Ectodermal cell (in vitro differentiated cells): ENCODE measurements at regions not wholly inside any gene's neighbourhood (a gene's known extent, or its start where the extent isn't known, plus 50 kb on each side); places are given as distances from the start of the nearest gene placed in this dataset.
"Not testable (repeated sequence)": the region's sequence is repeated elsewhere in the genome, so short reads cannot be mapped to it uniquely, and the experiment has no call there.

Source experiments
- H3K27ac ChIP-seq: 2 replicates; pipeline ENCODE4 v1.7.0; 2013; ENCODE audit warnings: mild to moderate bottlenecking, low read depth, low read length; ENCODE audit not compliant: insufficient read depth, poor library complexity, severe bottlenecking
- H3K27me3 ChIP-seq: 2 replicates; pipeline ENCODE4 v1.7.0; 2013; ENCODE audit warnings: mild to moderate bottlenecking, low read length; ENCODE audit not compliant: insufficient read depth, control insufficient read depth, poor library complexity, severe bottlenecking
- H3K36me3 ChIP-seq: one replicate; pipeline ENCODE4 v1.7.0; 2013; ENCODE audit warnings: low read length; ENCODE audit not compliant: control insufficient read depth, insufficient read depth
- H3K4me1 ChIP-seq: one replicate; pipeline ENCODE4 v1.7.0; 2013; ENCODE audit warnings: low read length; ENCODE audit not compliant: control insufficient read depth, insufficient read depth
- H3K4me3 ChIP-seq: 2 replicates; pipeline ENCODE4 v1.7.0; 2013; ENCODE audit warnings: low read depth, low read length, control low read depth; ENCODE audit not compliant: insufficient read depth
- H3K9me3 ChIP-seq: 2 replicates; pipeline ENCODE4 v1.7.0; 2013; ENCODE audit warnings: mild to moderate bottlenecking, low read length, moderate library complexity; ENCODE audit not compliant: control insufficient read depth
- WGBS, 2 experiments: methylation state at CpG; one replicate each; pipeline ENCODE4 v1.1.7; 2013; ENCODE audit warnings: missing lambda C conversion rate in 2 of 2; 5-methylcytosine and 5-hydroxymethylcytosine counted together

GRCh38 chr3:59237121-59237520 lies 187.3 kb upstream of the CFAP20DC start:
- 94 to 100% methylated on average over 6 of the region's 6 CpGs for WGBS, 2 experiments
- Histone ChIP-seq H3K27ac (no peak overlapping the region), H3K9me3 (no peaks in the 10 kb centered on the region), H3K4me3 (no peak overlapping the region), H3K4me1 (no peaks in the 10 kb centered on the region), H3K36me3 (no peaks in the 10 kb centered on the region), H3K27me3 (no peaks in the 10 kb centered on the region)

- 68 to 74% methylated on average over 3 of the region's 3 CpGs for WGBS, 2 experiments
- no peak overlapping the region for H3K4me3 ChIP-seq
- no peak overlapping the region for H3K27ac ChIP-seq
- no peaks in the 10 kb centered on the region for H3K36me3 ChIP-seq
- H3K4me1 ChIP-seq: no peaks in the 10 kb centered on the region
- H3K27me3 ChIP-seq: no peaks in the 10 kb centered on the region
- no peaks in the 10 kb centered on the region for H3K9me3 ChIP-seq
These were observed 185.8 kb upstream of the CFAP20DC start for GRCh38 chr3:59235634-59236012.

DNA sequence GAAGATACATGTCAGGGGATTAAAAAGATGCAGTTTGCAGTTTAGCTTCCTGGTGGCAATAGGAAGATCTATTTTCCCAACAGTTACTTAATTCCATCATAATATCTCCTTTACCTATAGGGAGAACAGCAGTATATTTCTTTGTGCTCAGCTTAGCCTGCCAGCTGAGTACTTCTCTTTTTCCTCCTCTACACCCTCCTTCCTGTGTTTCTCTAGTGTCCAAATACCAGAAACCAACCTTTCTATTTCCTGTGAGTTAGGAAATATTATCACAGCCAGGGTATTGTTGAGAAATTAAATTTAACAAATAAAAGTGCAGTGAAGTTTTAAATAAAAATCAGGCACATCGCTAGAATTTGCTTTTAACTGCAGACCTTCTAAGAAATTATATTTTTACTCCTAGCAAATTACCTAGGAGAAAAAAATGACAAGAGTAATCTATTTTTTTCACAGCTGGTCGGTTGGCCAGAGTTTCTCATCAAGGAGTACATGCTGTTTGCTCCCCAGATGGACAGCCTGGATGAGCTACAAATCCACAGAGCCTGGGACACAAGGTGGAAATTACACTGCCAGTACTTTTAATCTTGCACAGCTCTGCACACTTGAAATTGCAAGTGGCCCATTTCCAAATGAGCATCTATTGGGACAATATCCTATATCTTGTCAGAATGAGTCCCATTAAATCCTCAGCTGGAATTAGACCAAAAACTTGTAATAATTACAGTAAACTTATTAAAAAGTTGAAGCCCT lies 185.2 kb upstream of the CFAP20DC start:
- 81 to 92% methylated on average over 1 to 2 of the region's 2 CpGs for WGBS, 2 experiments
- Histone ChIP-seq H3K9me3 (peaks cover under 1% of the 10 kb centered on the region), H3K4me3 (no peak overlapping the region), H3K27me3 (no peaks in the 10 kb centered on the region), H3K4me1 (no peaks in the 10 kb centered on the region), H3K27ac (no peak overlapping the region), H3K36me3 (no peaks in the 10 kb centered on the region)

DNA sequence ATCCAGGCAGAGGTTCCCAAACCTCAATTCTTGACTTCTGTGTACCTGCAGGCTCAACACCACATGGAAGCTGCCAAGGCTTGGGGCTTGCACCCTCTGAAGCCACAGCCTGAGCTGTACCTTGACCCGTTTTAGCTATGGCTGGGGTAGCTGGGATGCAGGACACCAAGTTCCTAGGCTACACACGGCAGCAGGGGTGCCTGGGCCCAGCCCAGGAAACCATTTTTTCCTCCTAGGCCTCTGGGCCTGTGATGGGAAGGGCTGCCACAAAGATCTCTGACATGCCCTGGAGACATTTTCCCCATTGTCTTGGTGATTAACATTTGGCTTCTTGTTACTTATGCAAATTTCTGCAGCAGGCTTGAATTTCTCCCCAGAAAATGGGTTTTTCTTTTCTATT lies 180.6 kb upstream of the CFAP20DC start:
- 80 to 88% methylated on average over 2 of the region's 2 CpGs for WGBS, 2 experiments
- not testable (repeated sequence) for H3K4me3 ChIP-seq, H3K27me3 ChIP-seq, H3K4me1 ChIP-seq, H3K36me3 ChIP-seq, H3K9me3 ChIP-seq, H3K27ac ChIP-seq

DNA sequence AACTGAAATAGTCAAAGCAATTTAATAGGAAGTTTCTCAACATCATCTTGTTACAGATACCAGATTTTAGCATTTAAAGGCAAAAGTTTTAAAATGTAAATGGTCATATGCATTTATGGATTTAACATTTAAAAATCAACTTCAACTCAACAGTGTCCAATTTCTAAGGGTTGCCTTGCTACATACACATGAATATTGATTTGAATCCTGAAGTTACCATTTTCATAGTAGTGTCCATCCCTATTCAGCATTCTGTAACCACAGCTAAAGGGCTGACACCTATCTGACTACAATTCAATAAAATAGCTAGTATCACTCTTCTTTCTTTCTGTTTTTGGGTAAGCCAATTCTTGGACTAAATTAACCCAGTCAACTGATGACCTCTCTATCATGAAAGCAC lies 164.0 kb upstream of the CFAP20DC start:
- no peaks in the 10 kb centered on the region for H3K27me3 ChIP-seq
- no peaks in the 10 kb centered on the region for H3K4me1 ChIP-seq
- no peaks in the 10 kb centered on the region for H3K36me3 ChIP-seq
- no peaks in the 10 kb centered on the region for H3K9me3 ChIP-seq
- no peak overlapping the region for H3K27ac ChIP-seq
- H3K4me3 ChIP-seq: no peak overlapping the region

GRCh38 chr3:59212128-59212779 lies 162.4 kb upstream of the CFAP20DC start:
- Histone ChIP-seq H3K9me3 (no peaks in the 10 kb centered on the region), H3K4me3 (no peak overlapping the region), H3K27ac (no peak overlapping the region), H3K27me3 (no peaks in the 10 kb centered on the region), H3K36me3 (no peaks in the 10 kb centered on the region), H3K4me1 (no peaks in the 10 kb centered on the region)

- H3K36me3 ChIP-seq: no peaks in the 10 kb centered on the region
- no peaks in the 10 kb centered on the region for H3K9me3 ChIP-seq
- H3K27me3 ChIP-seq: no peaks in the 10 kb centered on the region
- 93 to 97% methylated on average over 2 of the region's 2 CpGs for WGBS, 2 experiments
- no peaks in the 10 kb centered on the region for H3K4me1 ChIP-seq
- no peak overlapping the region for H3K27ac ChIP-seq
- H3K4me3 ChIP-seq: no peak overlapping the region
These were observed 160.4 kb upstream of the CFAP20DC start for GRCh38 chr3:59210260-59210659.

DNA sequence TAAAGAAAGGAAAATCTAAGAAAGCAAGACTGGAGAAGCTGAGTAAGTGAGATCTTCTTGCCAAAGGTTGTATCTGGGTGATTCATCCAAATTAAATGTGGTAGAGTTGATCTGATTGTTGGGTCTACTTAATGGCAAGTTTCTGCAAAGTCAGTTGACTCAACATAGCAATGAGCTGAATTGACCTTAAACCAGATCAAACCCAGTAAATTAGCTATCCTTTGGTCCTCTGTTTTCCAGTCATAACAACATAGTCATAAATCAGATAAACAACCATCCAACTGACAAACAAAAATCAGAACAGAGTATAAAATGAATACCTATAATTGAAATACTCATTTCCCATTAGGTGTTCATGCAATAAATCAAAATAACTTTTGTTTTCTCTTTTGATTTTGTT lies 142.6 kb upstream of the CFAP20DC start:
- H3K4me1 ChIP-seq: no peaks in the 10 kb centered on the region
- H3K36me3 ChIP-seq: no peaks in the 10 kb centered on the region
- H3K27me3 ChIP-seq: no peaks in the 10 kb centered on the region
- no peaks in the 10 kb centered on the region for H3K9me3 ChIP-seq
- no peak overlapping the region for H3K4me3 ChIP-seq
- H3K27ac ChIP-seq: no peak overlapping the region

GRCh38 chr3:59191651-59192050 lies 141.8 kb upstream of the CFAP20DC start:
- Histone ChIP-seq H3K9me3 (no peaks in the 10 kb centered on the region), H3K27ac (no peak overlapping the region), H3K27me3 (no peaks in the 10 kb centered on the region), H3K4me3 (no peak overlapping the region), H3K4me1 (no peaks in the 10 kb centered on the region), H3K36me3 (no peaks in the 10 kb centered on the region)
- WGBS, 2 experiments: 100% methylated on average over 2 of the region's 2 CpGs; no CpG with 5 or more reads in 1 of the 2 experiments

GRCh38 chr3:59189939-59190338 lies 140.1 kb upstream of the CFAP20DC start:
- H3K36me3 ChIP-seq: no peaks in the 10 kb centered on the region
- H3K27ac ChIP-seq: no peak overlapping the region
- WGBS, 2 experiments: 94% methylated on average over 5 of the region's 5 CpGs

More at GRCh38 chr3:59189939-59190338, 140.1 kb upstream of the CFAP20DC start:
- Histone ChIP-seq H3K27me3 (no peaks in the 10 kb centered on the region), H3K4me1 (no peaks in the 10 kb centered on the region), H3K9me3 (no peaks in the 10 kb centered on the region), H3K4me3 (no peak overlapping the region)
